Hippocampal formation (tissue), 2 donors: ENCODE measurements at regions not wholly inside any gene's neighbourhood (a gene's known extent, or its start where the extent isn't known, plus 50 kb on each side); places are given as distances from the start of the nearest gene placed in this dataset.
A peak's percentile ranks its signal among the peaks of the same experiment; 100 is the strongest.

Experiments
- DNase-seq, 2 donors: peaks; one replicate each; lab custom pipeline; 2025; lab: John Stamatoyannopoulos, UW

DNA sequence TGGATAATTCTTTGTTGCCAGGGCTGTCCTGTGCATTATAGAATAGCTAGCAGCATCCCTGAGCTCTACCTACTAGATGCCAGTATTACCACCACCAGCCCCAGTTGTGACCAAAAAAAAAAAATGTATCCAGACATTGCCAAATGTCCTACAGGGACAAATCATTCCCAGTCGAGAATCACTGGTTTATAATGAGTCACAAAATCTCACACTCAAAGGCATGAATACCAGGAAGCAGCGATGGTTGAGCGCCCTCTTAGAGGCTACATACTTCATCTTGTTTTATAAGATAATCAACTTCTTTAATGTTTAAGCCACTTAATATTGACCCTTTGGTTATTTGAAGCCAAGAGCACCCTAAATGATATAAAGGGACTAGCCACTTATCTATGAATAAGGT lies 297.3 kb downstream of the DHX15 start:
- DNase-seq = no peak

DNA sequence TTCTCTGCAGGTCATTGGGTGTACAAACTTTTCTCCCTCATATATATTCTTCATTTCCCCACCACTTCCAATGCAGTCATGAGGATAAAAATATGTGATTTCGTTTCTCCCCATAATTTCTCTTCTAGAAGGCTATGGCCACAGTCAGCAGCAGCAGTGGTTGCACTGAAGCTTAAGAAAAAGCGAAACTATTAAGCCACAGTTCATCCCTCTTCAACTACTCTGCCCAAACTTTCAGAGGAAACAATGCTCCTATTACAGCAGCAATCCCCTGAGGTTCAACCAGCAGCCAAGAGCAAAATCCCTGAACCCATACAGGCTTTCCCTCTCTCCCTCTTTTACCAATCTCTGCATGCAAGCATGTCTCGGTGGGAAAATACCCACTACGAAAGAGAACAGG lies 298.6 kb downstream of the DHX15 start:
- no peak for DNase-seq

DNA sequence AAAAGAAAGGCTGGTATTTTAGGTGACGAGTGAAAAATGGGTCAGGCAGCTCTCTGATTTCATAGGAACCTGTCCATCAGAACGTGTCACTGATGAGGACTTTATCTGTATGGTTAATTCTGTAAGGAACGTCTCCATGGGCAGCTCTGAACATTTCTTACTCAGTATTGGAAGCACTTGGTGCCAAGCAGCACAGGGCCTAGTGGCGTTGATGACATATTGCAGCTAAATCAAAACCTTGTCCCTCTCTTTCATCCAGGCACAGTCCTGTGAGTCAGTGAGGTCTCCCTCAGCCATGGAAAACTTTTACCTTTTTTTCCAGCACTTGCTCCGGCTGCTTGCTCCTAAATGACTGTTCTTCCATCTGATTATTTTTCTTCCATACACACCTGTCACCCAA lies 301.9 kb downstream of the DHX15 start:
- no peak for DNase-seq

DNA sequence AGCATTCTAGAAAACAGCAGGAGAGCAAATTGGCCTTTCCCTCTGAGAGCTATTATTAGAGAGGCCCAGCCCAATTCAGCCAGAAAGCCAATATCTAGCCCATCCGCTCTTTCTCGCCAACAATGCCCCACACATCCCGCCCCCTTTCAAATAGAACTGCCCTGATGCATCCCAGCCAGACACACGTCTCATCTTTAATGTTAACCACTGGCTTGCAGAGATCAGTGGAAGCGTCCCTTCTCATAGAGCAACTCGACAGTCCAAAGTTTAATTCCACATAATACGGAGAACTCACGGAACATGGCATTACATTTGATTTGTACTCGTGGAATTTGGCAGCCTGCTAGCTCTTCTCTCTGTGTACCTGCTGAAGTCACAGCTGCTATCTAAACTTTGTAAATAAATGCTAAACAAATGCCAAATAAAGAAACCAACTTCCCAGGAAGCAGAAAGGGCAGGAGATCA lies 304.4 kb downstream of the DHX15 start:
- no peak for DNase-seq

DNA sequence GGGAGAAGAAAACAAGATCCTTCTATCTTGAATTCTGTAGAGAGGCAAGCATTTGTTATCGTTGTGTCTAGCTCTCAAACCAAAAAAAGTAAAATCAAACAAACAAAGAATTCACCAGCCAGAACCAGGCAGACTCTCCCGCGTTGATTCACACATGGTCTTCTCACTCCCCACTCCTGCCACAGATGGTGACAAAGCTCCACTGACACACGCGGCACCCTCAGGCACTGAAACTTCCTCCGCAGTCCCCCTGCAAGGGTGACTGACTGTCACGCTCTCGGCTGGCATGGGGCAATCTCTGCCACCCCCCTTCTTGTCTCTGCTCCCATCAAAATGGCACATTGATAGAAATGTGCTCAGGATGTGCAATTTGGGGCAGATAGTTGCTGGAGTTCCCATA lies 304.9 kb downstream of the DHX15 start:
- DNase-seq = no peak

DNA sequence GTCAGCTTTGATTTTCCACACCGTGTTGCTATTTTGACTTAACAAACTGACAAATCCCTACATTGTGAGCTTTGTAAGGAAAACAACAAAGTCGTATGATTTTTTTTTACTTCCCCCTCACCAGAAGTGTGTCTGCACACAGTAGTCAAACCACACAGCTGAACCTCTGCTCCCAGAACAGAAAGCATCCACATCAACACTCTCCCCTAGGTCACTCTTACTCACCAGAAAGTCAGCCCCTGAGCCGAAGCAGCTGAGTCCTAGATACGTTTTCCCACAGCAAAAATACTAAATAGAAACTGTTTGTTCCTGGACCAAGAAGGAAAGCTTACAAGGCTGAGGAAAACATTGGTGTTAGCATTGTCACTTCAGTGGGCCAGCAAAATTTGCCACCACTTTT lies 305.7 kb downstream of the DHX15 start:
- no peak for DNase-seq

DNA sequence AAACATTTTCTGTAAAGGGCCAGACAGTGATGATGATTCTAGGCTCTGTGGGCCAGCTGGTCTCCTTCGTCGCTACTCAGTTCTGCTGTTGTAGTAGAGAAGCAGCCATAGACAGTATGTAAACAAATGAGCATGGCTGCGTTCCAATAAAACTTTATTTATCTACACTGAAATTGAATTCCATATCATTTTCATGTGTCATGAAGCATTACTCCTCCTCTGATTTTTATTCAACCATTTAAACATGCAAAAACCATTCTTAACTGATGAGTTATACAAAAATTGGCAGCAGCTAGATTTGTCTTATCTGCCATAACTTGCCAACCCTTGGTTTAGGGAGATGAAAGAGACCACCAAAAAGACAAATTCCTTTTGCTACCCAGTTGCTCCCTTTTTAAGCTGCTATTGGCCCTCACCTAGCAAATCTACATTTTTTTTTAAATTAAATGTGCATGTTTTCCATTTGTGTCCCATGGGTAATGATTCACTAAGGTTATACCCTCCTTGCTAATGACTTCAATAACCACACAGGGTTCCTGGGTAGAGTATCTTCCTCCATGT lies 309.9 kb downstream of the DHX15 start:
- DNase-seq = no peak

DNA sequence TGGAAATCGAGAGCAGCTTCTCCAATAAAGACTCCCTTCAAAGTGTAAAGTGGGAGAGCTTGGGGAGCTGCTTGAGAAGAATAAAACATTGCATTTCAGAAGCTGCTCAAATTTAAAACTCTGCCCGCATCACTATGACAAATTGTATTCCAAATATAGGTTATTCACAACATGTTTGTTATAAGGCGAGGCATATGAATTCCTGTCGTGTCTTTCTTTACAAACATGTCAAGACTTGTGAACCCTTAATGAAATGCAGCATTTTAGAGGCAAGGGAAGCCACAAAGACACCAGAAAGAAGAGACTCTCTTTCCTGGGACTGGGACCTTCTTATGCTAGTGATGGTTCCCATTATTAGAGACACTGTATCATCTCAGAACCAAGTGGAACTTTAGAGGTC lies 311.2 kb downstream of the DHX15 start:
- DNase-seq = no peak

DNA sequence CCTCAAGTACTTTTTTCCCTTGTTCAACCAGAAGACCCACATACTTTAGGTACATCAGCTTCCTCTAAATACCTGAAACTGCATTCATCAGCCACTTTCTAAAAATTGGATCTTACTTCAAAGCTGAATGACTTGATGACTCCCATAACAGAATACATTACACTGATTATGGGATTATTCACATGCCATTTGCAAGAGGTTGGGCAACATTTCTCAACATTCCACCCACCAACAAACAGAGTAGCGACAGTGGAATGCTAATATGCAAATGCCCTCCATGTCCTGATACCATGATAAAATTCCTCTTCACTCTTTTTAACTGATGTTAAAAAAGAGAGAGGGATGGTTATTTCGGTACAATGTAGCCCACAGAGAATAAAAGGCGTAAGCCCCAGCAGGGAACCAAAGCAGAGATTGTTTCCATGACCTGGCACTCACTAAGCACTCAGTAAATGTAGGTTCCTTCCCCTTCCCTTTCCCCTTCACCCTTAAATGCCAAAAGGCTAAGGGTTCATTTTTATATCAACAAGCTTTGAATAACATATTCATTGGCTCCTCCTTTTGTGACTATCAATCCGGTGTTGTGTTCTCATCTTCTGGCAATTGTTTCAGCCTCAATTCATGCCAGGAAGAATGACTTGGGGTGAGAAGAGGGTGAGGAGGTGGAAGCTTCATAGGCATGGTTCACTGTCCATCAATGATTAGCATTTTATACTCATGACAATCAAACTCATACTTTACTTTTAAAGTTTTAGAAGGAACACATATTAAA lies 317.2 kb downstream of the DHX15 start:
- no peak for DNase-seq

DNA sequence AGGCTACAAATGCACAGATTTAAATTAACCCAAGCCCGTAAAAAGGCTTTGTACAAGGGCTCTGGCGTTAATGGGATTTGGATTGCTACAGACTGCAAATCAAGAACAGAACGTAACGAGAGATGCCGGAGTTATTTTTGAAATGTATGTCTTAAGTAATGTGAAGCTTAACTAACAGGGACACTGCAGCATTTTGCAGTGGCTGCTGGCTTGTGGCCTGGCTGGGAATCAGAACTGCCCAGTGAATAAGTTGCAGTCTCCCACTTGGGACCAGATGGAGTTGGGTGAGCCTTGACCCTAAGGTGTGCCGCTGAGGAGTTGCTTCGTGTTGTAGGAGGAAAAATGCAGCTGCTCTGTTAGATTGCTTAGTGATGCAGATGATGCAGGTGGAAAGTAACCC lies 318.4 kb downstream of the DHX15 start:
- no peak for DNase-seq

DNA sequence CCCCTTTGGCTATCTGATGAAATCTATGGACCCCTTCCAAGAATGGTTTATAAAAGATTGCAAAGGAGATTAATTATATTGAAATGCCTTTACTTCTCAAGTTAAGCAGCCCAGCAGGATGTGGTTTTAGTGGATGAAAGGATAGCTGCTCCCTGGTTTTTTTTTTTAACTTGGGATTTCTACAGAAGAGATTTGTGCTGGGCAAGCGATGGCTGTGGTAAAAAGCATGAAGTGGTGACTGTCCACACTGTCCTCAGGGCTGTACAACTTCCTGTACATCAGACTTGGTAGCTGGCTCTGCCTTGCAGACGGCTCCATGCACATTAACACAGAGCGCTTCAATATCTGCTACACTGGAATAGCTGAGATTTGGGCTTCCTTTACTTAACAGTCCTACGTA lies 321.7 kb downstream of the DHX15 start:
- no peak for DNase-seq

DNA sequence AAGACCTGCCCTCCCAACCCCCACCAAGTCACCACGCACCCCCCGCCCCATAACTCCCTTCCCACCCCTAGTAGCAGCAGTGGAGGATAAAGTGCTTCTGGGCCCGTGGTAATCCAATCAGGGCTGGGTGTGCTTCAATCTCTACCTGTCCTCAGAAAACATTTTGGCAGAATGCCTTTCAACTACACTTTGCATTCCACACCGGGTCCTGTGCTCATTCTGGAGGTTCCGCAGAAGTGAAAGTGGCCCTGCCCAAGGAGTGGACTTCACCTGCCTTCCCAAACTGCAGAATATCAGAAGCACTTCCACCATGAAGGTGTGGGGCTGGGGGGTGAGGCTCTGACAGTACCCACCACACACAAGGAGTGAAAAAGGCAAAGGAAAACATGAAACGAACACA lies 322.3 kb downstream of the DHX15 start:
- DNase-seq = no peak

DNA sequence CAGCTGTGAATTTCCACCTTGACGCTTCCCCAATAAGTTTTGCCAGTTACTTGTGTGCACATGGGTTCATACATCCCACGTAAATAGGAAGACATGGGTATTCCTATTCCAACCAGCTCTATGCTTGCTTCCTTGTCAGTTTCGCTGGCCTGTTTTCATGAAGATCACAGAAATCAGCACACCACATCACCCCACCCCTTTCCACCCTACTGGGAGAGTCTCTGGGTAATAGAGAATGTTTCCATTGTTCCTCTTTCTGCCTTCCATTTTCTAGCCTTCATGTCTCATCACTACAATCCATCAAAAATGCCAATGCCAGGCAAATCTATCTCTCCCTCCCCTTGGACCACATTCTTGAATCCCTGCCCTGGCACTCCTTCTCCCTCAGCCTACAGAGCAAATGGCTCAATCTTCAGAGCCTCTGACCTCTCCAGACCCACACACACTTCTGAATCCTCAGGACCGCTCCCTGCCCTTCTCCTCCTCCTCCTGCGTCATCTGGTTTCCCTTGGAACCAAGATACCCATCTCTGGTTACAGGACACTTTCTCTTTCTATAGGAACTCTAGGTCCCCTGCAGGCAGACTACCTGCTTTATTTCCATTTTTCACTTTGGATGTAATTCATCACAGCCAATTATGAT lies 323.3 kb downstream of the DHX15 start:
- peak in 1 of 2 donors; percentile 10 for DNase-seq

DNA sequence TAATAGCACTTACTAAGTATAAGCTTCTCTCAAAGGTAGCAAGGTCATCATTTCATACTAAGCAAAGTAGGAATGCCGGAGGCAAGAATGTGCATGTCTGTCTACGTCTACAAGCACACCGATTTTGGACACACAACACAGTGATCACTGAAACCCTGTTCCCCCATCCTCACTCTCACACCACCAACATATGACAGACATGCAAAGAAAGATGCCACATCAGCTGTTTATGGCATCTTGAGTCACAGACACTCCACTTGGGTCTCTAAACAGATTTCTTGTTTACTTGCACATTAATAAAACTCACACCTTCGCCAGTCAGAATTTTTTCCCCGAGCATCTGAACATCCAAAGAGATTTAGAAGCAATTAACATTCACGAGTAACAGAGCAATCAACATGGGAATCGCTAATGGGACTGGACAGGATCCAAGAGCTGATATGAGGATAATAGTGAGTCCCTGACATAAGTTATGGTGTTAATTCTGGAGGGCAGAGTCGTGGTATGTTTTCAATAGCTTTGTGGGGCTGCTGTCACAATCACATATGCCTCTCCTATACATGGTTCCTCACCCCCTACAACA lies 324.1 kb downstream of the DHX15 start:
- DNase-seq = no peak

DNA sequence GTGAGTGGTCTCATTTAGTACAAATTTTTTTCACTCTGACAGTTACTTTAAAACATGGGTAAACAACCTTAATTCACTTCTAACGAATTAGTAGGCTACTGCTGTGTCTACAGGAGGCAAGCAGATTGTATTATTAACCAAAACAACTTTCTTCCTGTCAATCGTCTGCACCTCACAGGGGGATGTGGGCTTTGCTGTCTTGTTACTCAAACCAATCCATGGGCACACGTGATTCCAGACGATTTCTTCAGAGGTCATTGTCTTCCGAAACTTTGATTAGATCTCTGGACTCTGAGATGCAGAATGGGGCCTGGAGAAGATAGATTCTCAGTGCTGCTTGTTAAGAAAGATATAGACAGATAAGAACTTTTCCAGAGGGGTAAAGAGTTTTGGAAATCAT lies 327.8 kb downstream of the DHX15 start:
- no peak for DNase-seq

DNA sequence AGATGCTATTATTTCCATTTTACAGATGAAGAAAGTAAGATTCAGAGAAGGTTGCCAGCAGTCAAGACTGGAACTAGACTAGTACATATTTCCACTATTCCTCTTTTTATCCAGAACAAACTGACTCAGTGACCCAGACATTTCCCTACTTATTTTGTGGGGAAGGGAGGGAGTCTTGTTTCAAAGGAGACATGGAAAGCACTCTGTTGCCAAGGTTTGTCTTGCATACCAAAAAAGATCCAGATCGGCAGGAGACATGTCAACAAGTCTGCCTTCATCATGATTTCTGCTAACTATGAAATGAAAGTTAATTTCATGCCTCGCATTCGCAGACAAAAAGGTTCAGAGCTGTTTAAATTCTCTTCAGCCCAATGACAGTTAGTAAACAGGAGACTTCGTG lies 328.3 kb downstream of the DHX15 start:
- no peak for DNase-seq

DNA sequence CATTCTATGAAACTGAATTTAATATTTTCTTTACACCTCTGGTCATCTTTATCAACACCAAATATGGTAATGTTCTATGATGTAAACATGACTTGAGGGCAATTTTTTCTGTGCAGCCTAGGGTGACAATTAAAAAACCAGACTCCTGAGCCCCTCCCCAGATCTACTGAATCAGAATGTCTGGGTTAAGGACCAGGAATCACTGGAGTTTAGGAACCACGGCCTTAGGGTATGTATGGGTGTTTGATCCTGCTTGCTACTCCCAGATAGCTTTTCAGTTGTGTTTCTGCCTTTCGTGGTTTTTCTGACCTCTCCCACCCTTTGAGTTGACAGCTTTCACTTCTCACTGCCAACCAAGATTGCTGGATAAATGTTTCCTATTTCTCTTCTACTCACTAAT lies 332.2 kb downstream of the DHX15 start:
- no peak for DNase-seq

DNA sequence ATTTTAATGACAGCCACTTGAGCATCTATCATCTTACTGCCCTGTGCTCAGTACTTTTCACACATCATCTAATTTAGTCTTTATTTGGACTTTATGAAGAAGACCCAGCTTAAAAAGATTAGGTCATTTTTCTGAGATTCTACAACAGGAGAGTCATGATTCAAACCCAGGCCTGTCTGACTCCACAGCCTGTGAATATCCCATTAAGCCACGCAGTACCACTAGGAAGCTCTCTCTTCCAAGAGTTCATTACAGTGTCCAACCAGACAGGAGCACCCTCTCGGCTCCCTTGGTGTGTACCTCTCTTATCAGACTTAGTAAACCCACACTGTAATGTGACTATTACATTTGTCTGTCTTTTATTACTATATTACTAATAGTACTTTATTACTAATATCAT lies 332.8 kb downstream of the DHX15 start:
- no peak for DNase-seq

DNA sequence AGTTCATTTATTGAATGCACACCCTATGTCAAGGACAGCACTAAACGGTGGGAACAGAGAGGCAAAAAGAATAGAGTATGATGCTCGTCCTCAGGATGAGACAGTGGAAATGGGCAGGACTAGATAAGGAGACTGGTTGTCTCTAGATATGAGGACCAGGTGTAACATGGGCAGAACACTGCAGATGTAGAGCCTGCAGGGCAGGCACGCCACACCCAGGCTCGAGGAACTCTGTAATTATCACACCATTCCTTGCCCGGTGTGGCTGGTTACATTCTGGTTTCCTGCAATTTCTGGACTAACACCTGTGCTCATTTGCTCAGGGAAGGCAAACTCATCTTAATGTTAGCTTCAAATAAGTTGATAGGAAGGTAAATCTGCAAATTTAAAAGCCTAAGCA lies 334.4 kb downstream of the DHX15 start:
- DNase-seq = no peak

DNA sequence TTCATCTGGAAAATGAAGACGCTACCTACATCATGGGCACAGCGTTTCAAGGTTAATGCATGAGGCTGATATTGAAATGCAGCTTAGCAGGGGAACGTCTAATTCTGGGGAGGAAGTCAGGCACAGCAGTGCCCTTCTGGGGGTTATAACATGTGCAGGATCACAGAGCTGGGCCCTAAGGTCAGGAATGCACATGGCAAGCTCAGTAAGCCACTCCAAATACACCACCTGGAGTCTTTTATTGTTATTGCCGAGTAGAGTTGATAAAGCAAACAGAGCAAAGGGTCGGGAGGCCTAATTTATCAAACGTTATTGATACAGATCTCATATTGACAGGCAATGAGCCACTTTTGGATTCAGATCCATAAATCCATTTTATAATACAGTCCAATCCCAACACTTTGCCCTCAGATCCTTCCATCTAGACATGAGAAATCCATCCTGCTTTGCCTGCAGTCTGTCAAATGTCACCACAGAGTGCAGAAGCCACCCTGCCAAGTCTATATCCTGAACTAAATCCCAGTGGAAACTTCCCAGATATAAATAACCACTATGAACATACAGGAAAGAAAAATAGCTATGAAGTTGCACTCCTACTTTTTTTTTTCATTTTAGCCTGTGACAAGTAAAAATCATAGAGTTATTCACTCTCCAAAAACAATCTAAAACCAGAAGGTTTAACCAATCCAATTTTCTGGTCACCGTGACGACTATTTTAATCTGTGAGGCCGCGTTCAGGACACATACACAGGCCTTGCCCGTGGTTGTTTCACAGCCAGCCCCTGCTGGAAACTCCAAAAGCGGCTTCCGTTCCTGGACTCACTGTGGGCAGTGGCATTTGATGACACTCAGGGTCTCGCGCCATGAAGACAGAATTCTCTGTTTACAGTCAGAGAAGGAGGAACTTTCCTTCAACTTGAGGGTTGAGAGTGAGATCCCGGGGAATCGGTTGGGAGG lies 335.4 kb downstream of the DHX15 start:
- DNase-seq = no peak

DNA sequence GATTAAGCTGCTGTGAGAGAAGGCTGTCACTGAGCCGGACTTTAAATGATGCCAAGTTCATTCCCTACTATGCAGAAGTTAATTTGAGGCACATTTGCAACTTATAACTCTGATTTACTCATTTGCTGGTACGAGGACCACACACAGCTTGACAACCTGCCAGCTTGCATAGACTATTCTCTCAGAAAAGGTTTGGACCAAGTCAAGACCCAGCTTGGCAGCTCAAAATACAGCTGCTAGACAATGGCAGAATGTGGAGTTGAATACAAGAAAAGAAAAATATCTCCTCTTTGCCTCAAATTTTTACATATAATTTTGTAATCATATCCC lies 338.9 kb downstream of the DHX15 start:
- DNase-seq = no peak
